ENCODE measurements at regions not wholly inside any gene's neighbourhood (a gene's known extent, or its start where the extent isn't known, plus 50 kb on each side); places are given as distances from the start of the nearest gene placed in this dataset.

- Histone ChIP-seq H3K4me1 (no peaks in the 10 kb centered on the region), H3K9me3 (no peaks in the 10 kb centered on the region), H3K27ac (no peak overlapping the region), H3K36me3 (no peaks in the 10 kb centered on the region), H3K4me3 (no peak overlapping the region), H3K27me3 (replicated peaks in 1 of 7) (peaks cover 0 to 3% (median 0%) of the 10 kb centered on the region in 7 donors)
- 72 to 86% (median 82%) methylated on average over 3 of the region's 3 CpGs for WGBS, 5 donors
- intact Hi-C loops (cut with DNase I; ENCODE audit: low total_unique reads): no loop called here
- TF ChIP-seq CTCF (IDR thresholded peaks at IDR 0.05 in 8 of 11, conservative IDR thresholded peaks at IDR 0.05 in 3 of 11) (no peak), POLR2A (IDR thresholded peaks at IDR 0.05) (no peak), POLR2AphosphoS5 (IDR thresholded peaks at IDR 0.05) (no peak)
- DNase-seq: no peak
Measured at GRCh38 chr18:41881285-41881684, 73.7 kb upstream of the PIK3C3 start.

DNA sequence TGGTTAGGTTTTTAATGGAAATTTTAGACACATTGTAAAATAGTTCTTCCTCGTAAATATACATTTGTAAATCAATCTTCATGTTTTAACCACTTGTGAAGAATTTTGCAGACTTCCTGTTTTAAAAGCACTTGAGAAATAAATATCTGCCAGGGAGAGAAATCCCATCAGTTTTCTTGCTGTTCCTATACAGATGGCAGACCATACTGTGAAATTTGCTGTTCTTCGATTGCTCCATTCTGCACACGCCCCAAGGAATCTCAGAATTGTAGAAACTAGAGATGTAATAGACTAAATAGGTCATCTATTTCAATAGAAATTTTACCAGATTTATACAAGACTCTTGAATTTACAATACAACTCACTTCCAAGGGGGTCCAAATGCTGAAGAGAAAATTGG, 75.8 kb upstream of the PIK3C3 start:
- 48 to 73% (median 64%) methylated on average over 3 of the region's 3 CpGs for WGBS, 5 donors

GRCh38 chr18:41875094-41875780, 79.8 kb upstream of the PIK3C3 start:
- no peak overlapping the region for H3K27ac ChIP-seq
- TF ChIP-seq POLR2A (IDR thresholded peaks at IDR 0.05) (no peak), CTCF (IDR thresholded peaks at IDR 0.05 in 8 of 11, conservative IDR thresholded peaks at IDR 0.05 in 3 of 11) (no peak), POLR2AphosphoS5 (IDR thresholded peaks at IDR 0.05) (no peak)
- 74 to 84% (median 78%) methylated on average over 3 of the region's 3 CpGs for WGBS, 5 donors
- H3K27me3 ChIP-seq (replicated peaks in 1 of 7): no peaks in the 10 kb centered on the region
- no peaks in the 10 kb centered on the region for H3K9me3 ChIP-seq
- H3K4me1 ChIP-seq: no peaks in the 10 kb centered on the region
- no peaks in the 10 kb centered on the region for H3K36me3 ChIP-seq
- no peak overlapping the region for H3K4me3 ChIP-seq
- DNase-seq: no peak
- intact Hi-C loops (cut with DNase I; ENCODE audit: low total_unique reads): no loop called here

More for the DNA sequence above, 75.8 kb upstream of the PIK3C3 start:
- TF ChIP-seq CTCF (IDR thresholded peaks at IDR 0.05 in 8 of 11, conservative IDR thresholded peaks at IDR 0.05 in 3 of 11) (no peak), POLR2A (IDR thresholded peaks at IDR 0.05) (no peak), POLR2AphosphoS5 (IDR thresholded peaks at IDR 0.05) (no peak)
- Histone ChIP-seq H3K9me3 (no peaks in the 10 kb centered on the region), H3K36me3 (no peaks in the 10 kb centered on the region), H3K4me1 (no peaks in the 10 kb centered on the region), H3K4me3 (no peak overlapping the region), H3K27me3 (replicated peaks in 1 of 7) (peaks cover 0 to 3% (median 0%) of the 10 kb centered on the region in 7 donors), H3K27ac (no peak overlapping the region)
- intact Hi-C loops (cut with DNase I; ENCODE audit: low total_unique reads): no loop called here
- DNase-seq: no peak

DNA sequence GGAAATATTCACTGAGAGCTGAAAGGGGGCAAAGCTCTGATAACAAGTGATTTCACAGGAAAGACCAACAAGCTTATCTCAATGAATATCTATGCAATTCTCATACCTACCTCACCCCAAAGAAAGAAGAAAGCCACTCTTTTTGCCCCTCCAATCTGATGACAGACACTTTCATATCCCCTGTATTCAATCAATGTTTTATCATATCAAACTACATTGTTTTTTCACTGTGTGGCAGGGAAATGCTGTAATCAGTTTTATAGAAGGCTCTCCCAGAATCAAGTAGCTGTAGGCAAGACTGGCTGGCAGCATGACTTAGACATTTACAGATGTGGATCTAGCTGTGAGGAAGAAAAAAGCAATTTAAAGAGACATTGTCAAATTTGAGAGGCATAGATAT, 81.3 kb upstream of the PIK3C3 start:
- DNase-seq: no peak
- intact Hi-C loops (cut with DNase I; ENCODE audit: low total_unique reads): no loop called here
- H3K27me3 ChIP-seq (replicated peaks in 1 of 7): no peaks in the 10 kb centered on the region
- H3K4me1 ChIP-seq: no peaks in the 10 kb centered on the region
- no peak for TF ChIP-seq POLR2A (IDR thresholded peaks at IDR 0.05)
- no peak for TF ChIP-seq CTCF (IDR thresholded peaks at IDR 0.05 in 8 of 11, conservative IDR thresholded peaks at IDR 0.05 in 3 of 11)
- TF ChIP-seq POLR2AphosphoS5 (IDR thresholded peaks at IDR 0.05): no peak
- H3K36me3 ChIP-seq: no peaks in the 10 kb centered on the region
- no peak overlapping the region for H3K27ac ChIP-seq
- no peak overlapping the region for H3K4me3 ChIP-seq
- no peaks in the 10 kb centered on the region for H3K9me3 ChIP-seq
